ENCODE measurements at regions not wholly inside any gene's neighbourhood (a gene's known extent, or its start where the extent isn't known, plus 50 kb on each side); places are given as distances from the start of the nearest gene placed in this dataset.

- H3K36me3 ChIP-seq (ENCODE audit: control insufficient read depth, insufficient read depth, low read length): no peaks in the 10 kb centered on the region
- TF ChIP-seq CTCF (IDR thresholded peaks at IDR 0.05; ENCODE audit: insufficient read depth, low read length, poor library complexity, severe bottlenecking): no peak
- no peaks in the 10 kb centered on the region for H3K27me3 ChIP-seq (ENCODE audit: control insufficient read depth, insufficient read depth, low read length)
- no peak overlapping the region for H3K4me3 ChIP-seq (ENCODE audit: low read depth, low read length)
- no peak for DNase-seq (ENCODE audit: low read depth)
These were observed 149.4 kb downstream of the SP3 start for GRCh38 chr2:173815772-173816171.

- H3K27me3 ChIP-seq (ENCODE audit: control insufficient read depth, insufficient read depth, low read length): no peaks in the 10 kb centered on the region
- no peak overlapping the region for H3K4me3 ChIP-seq (ENCODE audit: low read depth, low read length)
- no peak for TF ChIP-seq CTCF (IDR thresholded peaks at IDR 0.05; ENCODE audit: insufficient read depth, low read length, poor library complexity, severe bottlenecking)
- no peaks in the 10 kb centered on the region for H3K36me3 ChIP-seq (ENCODE audit: control insufficient read depth, insufficient read depth, low read length)
- DNase-seq (ENCODE audit: low read depth): no peak
These were observed 147.6 kb downstream of the SP3 start for GRCh38 chr2:173817582-173817981.

DNA sequence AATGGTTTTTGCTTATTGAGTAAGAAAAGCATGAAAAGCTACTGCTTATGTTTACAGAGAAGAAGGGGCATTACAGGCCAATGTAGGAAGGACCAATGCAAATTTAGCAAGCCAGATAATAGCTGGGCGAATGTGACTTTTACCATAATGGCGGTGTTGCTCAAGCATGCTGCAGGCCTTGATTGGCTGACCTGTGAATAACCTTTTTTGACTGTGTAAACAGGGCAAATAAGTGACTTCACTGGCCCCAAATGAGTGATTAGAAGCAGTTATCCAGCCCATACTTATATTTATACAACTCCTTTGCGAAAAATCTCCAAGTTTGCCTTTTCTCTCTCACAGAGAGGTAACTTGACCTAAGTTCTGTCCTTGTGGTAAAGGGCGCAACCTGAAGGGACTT lies 146.9 kb downstream of the SP3 start:
- H3K4me3 ChIP-seq (ENCODE audit: low read depth, low read length): no peak overlapping the region
- H3K27me3 ChIP-seq (ENCODE audit: control insufficient read depth, insufficient read depth, low read length): no peaks in the 10 kb centered on the region
- H3K36me3 ChIP-seq (ENCODE audit: control insufficient read depth, insufficient read depth, low read length): no peaks in the 10 kb centered on the region
- TF ChIP-seq CTCF (IDR thresholded peaks at IDR 0.05; ENCODE audit: insufficient read depth, low read length, poor library complexity, severe bottlenecking): no peak
- DNase-seq (ENCODE audit: low read depth): no peak

DNA sequence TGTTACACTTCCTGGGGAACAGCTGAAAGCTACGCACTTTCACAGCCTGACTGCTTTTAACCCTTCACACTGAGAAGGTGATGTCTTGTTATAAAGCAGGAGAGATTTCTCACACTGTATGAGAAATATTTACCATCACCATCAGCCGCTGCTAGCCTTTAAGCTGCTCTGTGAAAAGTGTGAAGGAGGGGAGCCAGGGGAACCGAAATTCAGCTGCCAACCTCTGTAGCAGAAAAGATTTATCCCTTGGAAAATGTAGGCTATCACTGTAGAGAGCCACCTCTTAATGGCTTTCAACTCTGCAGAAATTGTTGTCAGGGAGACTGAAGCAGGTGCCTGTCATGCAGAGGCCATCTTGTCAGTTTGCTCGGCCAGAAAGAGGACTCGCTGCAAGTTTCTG lies 145.3 kb downstream of the SP3 start:
- Histone ChIP-seq H3K4me3 (ENCODE audit: low read depth, low read length) (no peak overlapping the region), H3K36me3 (ENCODE audit: control insufficient read depth, insufficient read depth, low read length) (no peaks in the 10 kb centered on the region), H3K27me3 (ENCODE audit: control insufficient read depth, insufficient read depth, low read length) (peaks cover 2% of the 10 kb centered on the region)
- no peak for TF ChIP-seq CTCF (IDR thresholded peaks at IDR 0.05; ENCODE audit: insufficient read depth, low read length, poor library complexity, severe bottlenecking)
- DNase-seq (ENCODE audit: low read depth): no peak

DNA sequence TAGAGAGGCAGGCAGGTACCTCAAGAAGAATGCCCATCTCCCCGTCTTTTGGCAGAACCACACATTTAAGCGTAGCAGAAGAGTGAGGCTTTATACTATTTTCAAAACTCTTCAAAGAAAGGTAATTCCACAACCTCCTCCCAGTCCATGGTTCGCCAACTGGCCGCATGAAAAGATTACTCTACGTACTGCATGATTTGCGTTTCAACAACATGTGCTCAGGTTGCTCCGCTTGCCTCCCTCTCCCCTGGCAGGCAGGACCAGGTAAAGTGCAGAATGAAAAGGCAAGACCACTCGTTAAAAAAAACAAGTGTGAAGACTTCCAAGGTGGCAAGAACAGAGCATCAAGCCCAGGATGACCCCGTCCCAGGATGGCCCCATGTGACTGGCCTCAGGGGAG lies 143.7 kb downstream of the SP3 start:
- Histone ChIP-seq H3K27me3 (ENCODE audit: control insufficient read depth, insufficient read depth, low read length) (peaks cover 2% of the 10 kb centered on the region), H3K36me3 (ENCODE audit: control insufficient read depth, insufficient read depth, low read length) (no peaks in the 10 kb centered on the region), H3K4me3 (ENCODE audit: low read depth, low read length) (no peak overlapping the region)
- DNase-seq (ENCODE audit: low read depth): no peak
- TF ChIP-seq CTCF (IDR thresholded peaks at IDR 0.05; ENCODE audit: insufficient read depth, low read length, poor library complexity, severe bottlenecking): no peak

GRCh38 chr2:173822889-173823542 lies 142.2 kb downstream of the SP3 start:
- Histone ChIP-seq H3K4me3 (ENCODE audit: low read depth, low read length) (no peak overlapping the region), H3K36me3 (ENCODE audit: control insufficient read depth, insufficient read depth, low read length) (no peaks in the 10 kb centered on the region), H3K27me3 (ENCODE audit: control insufficient read depth, insufficient read depth, low read length) (peaks cover 2% of the 10 kb centered on the region)
- no peak for DNase-seq (ENCODE audit: low read depth)
- no peak for TF ChIP-seq CTCF (IDR thresholded peaks at IDR 0.05; ENCODE audit: insufficient read depth, low read length, poor library complexity, severe bottlenecking)
